ENCODE measurements at regions not wholly inside any gene's neighbourhood (a gene's known extent, or its start where the extent isn't known, plus 50 kb on each side); places are given as distances from the start of the nearest gene placed in this dataset.
"Not testable (repeated sequence)": the region's sequence is repeated elsewhere in the genome, so short reads cannot be mapped to it uniquely, and the experiment has no call there.

GRCh38 chr9:36461323-36461722, 61.3 kb upstream of the RNF38 start:
- TF ChIP-seq CTCF (conservative IDR thresholded peaks at IDR 0.05; ENCODE audit: low read depth, low read length), result no peak
- no peak for DNase-seq (ENCODE audit: low read depth)
- no peak overlapping the region for H3K4me3 ChIP-seq (ENCODE audit: low read length)

- not testable (repeated sequence) for DNase-seq (ENCODE audit: low read depth); H3K4me3 ChIP-seq (ENCODE audit: low read length)
Observed at GRCh38 chr9:36458430-36458915, 58.4 kb upstream of the RNF38 start.

GRCh38 chr9:36457836-36458429, 57.9 kb upstream of the RNF38 start:
- H3K4me3 ChIP-seq (ENCODE audit: low read length), result no peak overlapping the region
- no peak for DNase-seq (ENCODE audit: low read depth)
- TF ChIP-seq CTCF (conservative IDR thresholded peaks at IDR 0.05; ENCODE audit: low read depth, low read length), result no peak

GRCh38 chr9:36456480-36457065, 56.5 kb upstream of the RNF38 start:
- H3K4me3 ChIP-seq (ENCODE audit: low read length), result no peak overlapping the region
- TF ChIP-seq CTCF (conservative IDR thresholded peaks at IDR 0.05; ENCODE audit: low read depth, low read length), result no peak
- no peak for DNase-seq (ENCODE audit: low read depth)

GRCh38 chr9:36451949-36452348, 51.9 kb upstream of the RNF38 start:
- no peak for DNase-seq (ENCODE audit: low read depth)
- TF ChIP-seq CTCF (conservative IDR thresholded peaks at IDR 0.05; ENCODE audit: low read depth, low read length), result no peak
- no peak overlapping the region for H3K4me3 ChIP-seq (ENCODE audit: low read length)

GRCh38 chr9:36450110-36450732, 50.2 kb upstream of the RNF38 start:
- peak; percentile 78 for TF ChIP-seq CTCF (conservative IDR thresholded peaks at IDR 0.05; ENCODE audit: low read depth, low read length)
- H3K4me3 ChIP-seq (ENCODE audit: low read length), result no peak overlapping the region
- no peak for DNase-seq (ENCODE audit: low read depth)

Data from retinal pigment epithelial cell (primary cell).